Hepatocyte (in vitro differentiated cells): ENCODE measurements at regions not wholly inside any gene's neighbourhood (a gene's known extent, or its start where the extent isn't known, plus 50 kb on each side); places are given as distances from the start of the nearest gene placed in this dataset.
"Not testable (repeated sequence)": the region's sequence is repeated elsewhere in the genome, so short reads cannot be mapped to it uniquely, and the experiment has no call there.

Experiments used
- DNase-seq: peaks from one replicate; pipeline ENCODE4 v3.0.0-alpha.2; 2016; ENCODE audit warnings: low spot score
- H2AFZ ChIP-seq: fragments of 200-600 bp; sonication (generic); 2 replicates; pipeline ENCODE4 v1.6.0; 2016; ENCODE audit warnings: antibody characterized with exemption, mild to moderate bottlenecking
- H3K27ac ChIP-seq: fragments of 200-600 bp; sonication (generic); 2 replicates; pipeline ENCODE4 v1.5.1; 2016; ENCODE audit warnings: mild to moderate bottlenecking
- H3K27me3 ChIP-seq: fragments of 200-600 bp; sonication (generic); 2 replicates; pipeline ENCODE4 v1.6.1; 2016
- H3K36me3 ChIP-seq: fragments of 200-600 bp; sonication (generic); replicated peaks from 2 replicates; pipeline ENCODE4 v1.5.1; 2016; ENCODE audit warnings: low read depth; ENCODE audit not compliant: insufficient read depth
- H3K4me1 ChIP-seq: fragments of 200-600 bp; sonication (generic); 2 replicates; pipeline ENCODE4 v1.5.1; 2016; ENCODE audit warnings: mild to moderate bottlenecking, moderate library complexity; ENCODE audit not compliant: insufficient read depth
- H3K4me2 ChIP-seq: fragments of 200-600 bp; sonication (generic); 2 replicates; pipeline ENCODE4 v1.6.0; 2016
- H3K4me3 ChIP-seq: fragments of 200-600 bp; sonication (generic); 2 replicates; pipeline ENCODE4 v1.5.1; 2016; ENCODE audit warnings: mild to moderate bottlenecking
- H3K79me2 ChIP-seq: fragments of 200-600 bp; sonication (generic); 2 replicates; pipeline ENCODE4 v1.6.0; 2017; ENCODE audit warnings: mild to moderate bottlenecking
- H3K9me2 ChIP-seq: fragments of 200-600 bp; sonication (generic); replicated peaks from 2 replicates; pipeline ENCODE4 v1.6.0; 2017; ENCODE audit warnings: mild to moderate bottlenecking; ENCODE audit not compliant: insufficient read depth
- H3K9me3 ChIP-seq: fragments of 200-600 bp; sonication (generic); 2 replicates; pipeline ENCODE4 v1.5.1; 2016; ENCODE audit warnings: low read depth, mild to moderate bottlenecking
- H4K20me1 ChIP-seq: fragments of 200-600 bp; sonication (generic); 2 replicates; pipeline ENCODE4 v1.6.0; 2016; ENCODE audit warnings: mild to moderate bottlenecking; ENCODE audit not compliant: insufficient read depth, poor library complexity, severe bottlenecking
- EZH2 ChIP-seq: fragments of 200-600 bp; sonication (generic); IDR thresholded peaks from 2 replicates; pipeline ENCODE4 v1.6.1; 2016; ENCODE audit warnings: antibody characterized with exemption, mild to moderate bottlenecking, borderline replicate concordance
- EZH2phosphoT487 ChIP-seq: fragments of 200-600 bp; sonication (generic); IDR thresholded peaks from one replicate; pipeline ENCODE4 v1.6.1; 2018; ENCODE audit warnings: antibody characterized with exemption, mild to moderate bottlenecking, low read depth, moderate library complexity; ENCODE audit not compliant: unreplicated experiment, severe bottlenecking
- WGBS: methylation state at CpG from one replicate; pipeline ENCODE4 v1.1.6; 2016; ENCODE audit warnings: low lambda C conversion rate; ENCODE audit errors: missing lambda C conversion rate; 5-methylcytosine and 5-hydroxymethylcytosine counted together
- TF ChIP-seq, protein P1 (sequence below): fragments of 200-600 bp; sonication (generic); IDR thresholded peaks from 2 replicates; pipeline ENCODE4 v1.5.1; 2016; ENCODE audit warnings: antibody characterized with exemption, mild to moderate bottlenecking; ENCODE audit not compliant: poor library complexity

- Histone ChIP-seq H4K20me1 (no peaks in the 10 kb centered on the region), H3K9me2 (no peaks in the 10 kb centered on the region), H3K4me1 (peaks cover 2% of the 10 kb centered on the region), H3K27ac (peak overlapping the region; percentile 43), H3K4me2 (no peak overlapping the region), H3K9me3 (no peaks in the 10 kb centered on the region), H3K79me2 (no peaks in the 10 kb centered on the region), H3K4me3 (no peak overlapping the region), H3K36me3 (no peaks in the 10 kb centered on the region), H3K27me3 (no peaks in the 10 kb centered on the region), H2AFZ (no peak overlapping the region)
- DNase-seq: no peak
- WGBS: 53% methylated on average over 2 of the region's 2 CpGs
- TF ChIP-seq EZH2phosphoT487: no peak
Observed at GRCh38 chrX:123801901-123802300, 58.0 kb upstream of the XIAP start.

- Histone ChIP-seq H4K20me1 (no peaks in the 10 kb centered on the region), H3K27ac (peak overlapping the region; percentile 85), H3K4me1 (peaks cover 2% of the 10 kb centered on the region), H3K4me2 (no peak overlapping the region), H3K9me2 (no peaks in the 10 kb centered on the region), H3K4me3 (no peak overlapping the region), H3K27me3 (no peaks in the 10 kb centered on the region), H3K36me3 (no peaks in the 10 kb centered on the region), H3K9me3 (no peaks in the 10 kb centered on the region), H2AFZ (no peak overlapping the region), H3K79me2 (no peaks in the 10 kb centered on the region)
- WGBS: 24% methylated on average over 4 of the region's 4 CpGs
- TF ChIP-seq, protein P1, sequence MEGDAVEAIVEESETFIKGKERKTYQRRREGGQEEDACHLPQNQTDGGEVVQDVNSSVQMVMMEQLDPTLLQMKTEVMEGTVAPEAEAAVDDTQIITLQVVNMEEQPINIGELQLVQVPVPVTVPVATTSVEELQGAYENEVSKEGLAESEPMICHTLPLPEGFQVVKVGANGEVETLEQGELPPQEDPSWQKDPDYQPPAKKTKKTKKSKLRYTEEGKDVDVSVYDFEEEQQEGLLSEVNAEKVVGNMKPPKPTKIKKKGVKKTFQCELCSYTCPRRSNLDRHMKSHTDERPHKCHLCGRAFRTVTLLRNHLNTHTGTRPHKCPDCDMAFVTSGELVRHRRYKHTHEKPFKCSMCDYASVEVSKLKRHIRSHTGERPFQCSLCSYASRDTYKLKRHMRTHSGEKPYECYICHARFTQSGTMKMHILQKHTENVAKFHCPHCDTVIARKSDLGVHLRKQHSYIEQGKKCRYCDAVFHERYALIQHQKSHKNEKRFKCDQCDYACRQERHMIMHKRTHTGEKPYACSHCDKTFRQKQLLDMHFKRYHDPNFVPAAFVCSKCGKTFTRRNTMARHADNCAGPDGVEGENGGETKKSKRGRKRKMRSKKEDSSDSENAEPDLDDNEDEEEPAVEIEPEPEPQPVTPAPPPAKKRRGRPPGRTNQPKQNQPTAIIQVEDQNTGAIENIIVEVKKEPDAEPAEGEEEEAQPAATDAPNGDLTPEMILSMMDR: no peak
- TF ChIP-seq EZH2 (no peak), EZH2phosphoT487 (no peak)
- peak; percentile 69 for DNase-seq
Observed at GRCh38 chrX:123803331-123803983, 56.4 kb upstream of the XIAP start.

DNA sequence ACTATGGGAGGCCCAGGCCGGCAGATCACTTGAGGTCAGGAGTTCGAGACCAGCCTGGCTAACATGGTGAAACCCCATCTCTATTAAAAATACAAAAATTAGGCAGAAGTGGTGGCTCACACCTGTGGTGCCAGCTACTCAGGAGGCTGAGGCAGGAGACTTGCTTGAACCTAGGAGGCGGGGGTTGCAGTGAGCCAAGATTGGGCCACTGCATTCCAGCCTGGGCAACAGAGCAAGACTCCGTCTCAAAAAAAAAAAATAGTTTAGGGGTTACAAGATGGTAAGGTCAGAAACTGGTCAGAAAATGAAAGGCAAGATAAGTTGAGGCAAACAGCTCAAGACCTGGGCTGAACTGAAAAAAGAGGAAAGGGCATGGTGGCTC lies 55.9 kb upstream of the XIAP start:
- WGBS: 90% methylated on average over 4 of the region's 4 CpGs
- DNase-seq, H3K4me1 ChIP-seq, H2AFZ ChIP-seq, H3K9me3 ChIP-seq, H3K9me2 ChIP-seq, H3K36me3 ChIP-seq, H4K20me1 ChIP-seq, H3K79me2 ChIP-seq, H3K4me2 ChIP-seq, H3K27me3 ChIP-seq, H3K4me3 ChIP-seq: not testable (repeated sequence)
- H3K27ac ChIP-seq: peak overlapping the region; percentile 85

DNA sequence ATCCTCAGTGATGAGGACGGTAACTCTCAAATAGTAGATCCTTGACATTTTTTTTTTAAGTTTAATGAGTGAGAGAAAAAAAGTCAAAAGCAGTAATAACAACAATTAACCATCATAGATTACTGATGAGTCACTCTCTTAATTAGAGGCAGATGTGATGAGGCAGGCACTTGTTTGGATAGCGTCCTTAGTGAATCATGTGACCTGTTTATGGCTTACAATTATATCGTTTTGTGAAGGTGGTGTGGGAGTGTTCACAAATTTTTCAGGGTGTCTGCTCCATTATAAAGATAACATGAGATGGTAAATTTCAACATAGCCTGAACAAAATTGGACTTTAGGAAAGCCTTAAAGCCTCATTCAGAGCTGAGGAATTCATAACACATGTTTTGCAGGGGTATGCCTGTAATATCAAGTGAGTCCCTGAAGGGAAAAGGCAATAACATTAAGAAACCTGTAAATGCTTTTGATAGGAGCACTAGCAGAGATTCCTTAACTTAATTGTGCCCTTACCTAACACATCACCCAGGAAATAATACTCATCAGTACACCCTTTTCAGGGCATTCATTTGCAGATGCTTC lies 51.9 kb upstream of the XIAP start:
- Histone ChIP-seq H3K4me2 (no peak overlapping the region), H4K20me1 (no peaks in the 10 kb centered on the region), H3K9me2 (no peaks in the 10 kb centered on the region), H3K79me2 (no peaks in the 10 kb centered on the region), H2AFZ (no peak overlapping the region), H3K9me3 (no peaks in the 10 kb centered on the region), H3K4me3 (no peak overlapping the region), H3K36me3 (no peaks in the 10 kb centered on the region), H3K4me1 (peaks cover 2% of the 10 kb centered on the region), H3K27me3 (no peaks in the 10 kb centered on the region), H3K27ac (peak overlapping the region; percentile 87)
- no peak for DNase-seq
- 54% methylated on average over 3 of the region's 3 CpGs for WGBS
- TF ChIP-seq, protein P1: no peak
- TF ChIP-seq EZH2 (no peak), EZH2phosphoT487 (no peak)
